SKM-1 (cell line): ENCODE measurements at regions not wholly inside any gene's neighbourhood (a gene's known extent, or its start where the extent isn't known, plus 50 kb on each side); places are given as distances from the start of the nearest gene placed in this dataset.

Source experiments
- DNase-seq: peaks from one replicate; lab custom pipeline; 2025; ENCODE audit not compliant: unreplicated experiment; lab: John Stamatoyannopoulos, UW

- no peak for DNase-seq
Measured at GRCh38 chr1:193519922-193520321, 333.5 kb upstream of the B3GALT2 start.

- DNase-seq, result no peak
Measured at GRCh38 chr1:193516755-193517388, 330.5 kb upstream of the B3GALT2 start.

- DNase-seq, result no peak
Measured at GRCh38 chr1:193514397-193514796, 328.0 kb upstream of the B3GALT2 start.

- no peak for DNase-seq
Measured at GRCh38 chr1:193513032-193513431, 326.6 kb upstream of the B3GALT2 start.

GRCh38 chr1:193504920-193505319 is 318.5 kb upstream of the B3GALT2 start:
- no peak for DNase-seq

- DNase-seq, result no peak
Measured at GRCh38 chr1:193498088-193498655, 311.8 kb upstream of the B3GALT2 start.

- no peak for DNase-seq
Measured at GRCh38 chr1:193494368-193494767, 308.0 kb upstream of the B3GALT2 start.

GRCh38 chr1:193489191-193489590 is 302.8 kb upstream of the B3GALT2 start:
- DNase-seq, result no peak

- DNase-seq, result no peak
Measured at GRCh38 chr1:193487722-193488121, 301.3 kb upstream of the B3GALT2 start.

GRCh38 chr1:193486671-193487229 is 300.3 kb upstream of the B3GALT2 start:
- DNase-seq, result no peak

- DNase-seq, result no peak
Measured at GRCh38 chr1:193480755-193481154, 294.3 kb upstream of the B3GALT2 start.

GRCh38 chr1:193479187-193479586 is 292.8 kb upstream of the B3GALT2 start:
- DNase-seq, result peak; percentile 48

GRCh38 chr1:193476748-193477147 is 290.3 kb upstream of the B3GALT2 start:
- no peak for DNase-seq

- DNase-seq, result no peak
Measured at GRCh38 chr1:193473932-193474331, 287.5 kb upstream of the B3GALT2 start.

GRCh38 chr1:193472838-193473398 is 286.5 kb upstream of the B3GALT2 start:
- no peak for DNase-seq

GRCh38 chr1:193472430-193472829 is 286.0 kb upstream of the B3GALT2 start:
- no peak for DNase-seq

- DNase-seq, result no peak
Measured at GRCh38 chr1:193471981-193472380, 285.6 kb upstream of the B3GALT2 start.

GRCh38 chr1:193463326-193463932 is 277.0 kb upstream of the B3GALT2 start:
- DNase-seq, result no peak

GRCh38 chr1:193462629-193463320 is 276.4 kb upstream of the B3GALT2 start:
- DNase-seq, result peak; percentile 56

GRCh38 chr1:193458628-193459027 is 272.2 kb upstream of the B3GALT2 start:
- no peak for DNase-seq

GRCh38 chr1:193457676-193458075 is 271.3 kb upstream of the B3GALT2 start:
- no peak for DNase-seq
